H1 (cell line): ENCODE measurements at regions not wholly inside any gene's neighbourhood (a gene's known extent, or its start where the extent isn't known, plus 50 kb on each side); places are given as distances from the start of the nearest gene placed in this dataset.

Source experiments
- CTCF ChIA-PET: fragments of 300-600 bp; sonication (Branson Sonifier 250); formaldehyde crosslinking; loops from one replicate; lab custom pipeline; 2021; ENCODE audit not compliant: partially characterized antibody; lab: Charles Lee
- POLR2A ChIA-PET: fragments of 300-600 bp; sonication (Branson Sonifier 250); formaldehyde crosslinking; loops from one replicate; lab custom pipeline; 2021; ENCODE audit warnings: inconsistent platforms; ENCODE audit not compliant: partially characterized antibody; lab: Charles Lee
- DNase-seq, 2 experiments: peaks; one replicate each; pipeline versions ENCODE4 v3.0.0 to v3.0.0-alpha.2; 2010 to 2022; ENCODE audit warnings: low spot score in 2 of 2, low read depth in 1 of 2, mixed read lengths in 1 of 2
- FAIRE-seq: peaks from 2 replicates; lab custom pipeline; 2011; peaks lifted over from hg19 to GRCh38; lab: Jason Lieb, UNC
- H2AFZ ChIP-seq: 2 replicates; pipeline ENCODE4 v1.8.1; 2012; ENCODE audit warnings: low read length, inconsistent platforms
- H2AK5ac ChIP-seq: 2 replicates; pipeline ENCODE4 v1.6.1; 2013; ENCODE audit warnings: low read depth, low read length
- H2BK120ac ChIP-seq: replicated peaks from 2 replicates; pipeline ENCODE3; 2013; ENCODE audit warnings: low read depth, low read length, inconsistent platforms
- H2BK12ac ChIP-seq: 2 replicates; pipeline ENCODE4 v1.6.1; 2013; ENCODE audit warnings: low read depth, low read length
- H2BK15ac ChIP-seq: 2 replicates; pipeline ENCODE4 v1.6.1; 2013; ENCODE audit warnings: low read length
- H2BK20ac ChIP-seq: 2 replicates; pipeline ENCODE4 v1.6.1; 2013; ENCODE audit warnings: low read length
- H2BK5ac ChIP-seq: 2 replicates; pipeline ENCODE4 v1.6.1; 2013; ENCODE audit warnings: low read depth, low read length
- H3K14ac ChIP-seq: 2 replicates; pipeline ENCODE4 v1.6.1; 2013; ENCODE audit warnings: inconsistent platforms; ENCODE audit not compliant: insufficient read length
- H3K18ac ChIP-seq: 2 replicates; pipeline ENCODE4 v1.6.1; 2013; ENCODE audit warnings: low read length; ENCODE audit errors: extremely low read depth
- H3K23ac ChIP-seq: 2 replicates; pipeline ENCODE4 v1.6.1; 2013; ENCODE audit warnings: inconsistent platforms; ENCODE audit not compliant: insufficient read length
- H3K23me2 ChIP-seq: 2 replicates; pipeline ENCODE4 v1.6.1; 2013; ENCODE audit warnings: low read depth, low read length
- H3K27ac ChIP-seq: 2 replicates; pipeline ENCODE4 v1.6.1; 2011; ENCODE audit warnings: low read depth, low read length, inconsistent platforms
- H3K27me3 ChIP-seq, 4 experiments: replicated peaks in 1 of 4; 1 replicate in 1 of 4; 2 replicates in 3 of 4; pipeline versions ENCODE4 v1.6.1 to v1.8.1; 2011 to 2013; ENCODE audit warnings: low read length in 3 of 4, mild to moderate bottlenecking in 3 of 4, inconsistent platforms in 2 of 4, mixed read lengths in 2 of 4, moderate library complexity in 1 of 4; ENCODE audit not compliant: control insufficient read depth in 3 of 4, insufficient read depth in 3 of 4; ENCODE audit errors: extremely low read depth in 1 of 4
- H3K36me3 ChIP-seq, 4 experiments: 2 replicates each; pipeline versions ENCODE4 v1.6.1 to v1.8.1; 2011 to 2013; ENCODE audit warnings: mild to moderate bottlenecking in 4 of 4, low read length in 3 of 4, moderate library complexity in 2 of 4, control low read depth in 1 of 4, inconsistent platforms in 1 of 4; ENCODE audit not compliant: insufficient read depth in 4 of 4, control insufficient read depth in 2 of 4
- H3K4ac ChIP-seq: replicated peaks from 2 replicates; pipeline ENCODE3; 2013; ENCODE audit warnings: low read length, low read depth, mixed read lengths, inconsistent platforms; ENCODE audit not compliant: insufficient read length
- H3K4me1 ChIP-seq, 4 experiments: replicated peaks in 1 of 4; 1 replicate in 1 of 4; 2 replicates in 3 of 4; pipeline versions ENCODE4 v1.6.1 to v1.8.1; 2011 to 2013; ENCODE audit warnings: low read length in 3 of 4, inconsistent platforms in 2 of 4, mixed read lengths in 1 of 4; ENCODE audit not compliant: insufficient read depth in 4 of 4, control insufficient read depth in 3 of 4
- H3K4me2 ChIP-seq, 2 experiments: 2 replicates each; pipeline versions ENCODE4 v1.6.1 to v1.8.1; 2011 to 2013; ENCODE audit warnings: low read depth in 2 of 2, low read length in 2 of 2, control low read depth in 1 of 2, inconsistent platforms in 1 of 2, mild to moderate bottlenecking in 1 of 2; ENCODE audit not compliant: insufficient read depth in 1 of 2
- H3K4me3 ChIP-seq, 4 experiments: fragments of 200-600, 300-600 bp in 1 of 4; sonication (generic), shearing (Covaris generic), sonication (Bioruptor Twin) in 1 of 4; 2 replicates each; pipeline versions ENCODE4 v1.5.1 to v1.8.1; 2011 to 2016; ENCODE audit warnings: low read length in 4 of 4, low read depth in 3 of 4, control low read depth in 2 of 4, inconsistent platforms in 2 of 4, mild to moderate bottlenecking in 2 of 4, mixed read lengths in 1 of 4, moderate library complexity in 1 of 4; ENCODE audit not compliant: insufficient read depth in 2 of 4; ENCODE audit errors: extremely low read depth in 1 of 4
- H3K56ac ChIP-seq: replicated peaks from 2 replicates; pipeline ENCODE3; 2013; ENCODE audit warnings: low read depth, mild to moderate bottlenecking, mixed read lengths, low read length, inconsistent platforms; ENCODE audit not compliant: insufficient read length
- H3K79me1 ChIP-seq: 2 replicates; pipeline ENCODE4 v1.6.1; 2013; ENCODE audit warnings: low read depth, low read length, control low read depth
- H3K79me2 ChIP-seq, 2 experiments: 2 replicates each; pipeline versions ENCODE4 v1.6.1 to v1.8.1; 2012 to 2013; ENCODE audit warnings: low read length in 2 of 2, mild to moderate bottlenecking in 2 of 2, inconsistent platforms in 1 of 2; ENCODE audit not compliant: insufficient read depth in 2 of 2, control insufficient read depth in 1 of 2
- H3K9ac ChIP-seq, 4 experiments: replicated peaks in 1 of 4; 1 replicate in 1 of 4; 2 replicates in 3 of 4; pipeline versions ENCODE4 v1.6.1 to v1.8.1; 2011 to 2013; ENCODE audit warnings: low read depth in 3 of 4, low read length in 3 of 4, control low read depth in 2 of 4, mild to moderate bottlenecking in 2 of 4, moderate library complexity in 2 of 4, inconsistent platforms in 1 of 4; ENCODE audit errors: extremely low read depth in 1 of 4
- H3K9me3 ChIP-seq, 2 experiments: 2 replicates each; pipeline versions ENCODE4 v1.6.1 to v1.8.1; 2012 to 2013; ENCODE audit warnings: mild to moderate bottlenecking in 2 of 2, moderate library complexity in 2 of 2, control low read depth in 1 of 2, inconsistent platforms in 1 of 2, low read depth in 1 of 2, low read length in 1 of 2, mixed read lengths in 1 of 2; ENCODE audit not compliant: insufficient read depth in 2 of 2
- H4K20me1 ChIP-seq, 2 experiments: replicated peaks in 1 of 2; 2 replicates each; pipeline versions ENCODE3 to v1.8.1; 2011 to 2013; ENCODE audit warnings: inconsistent platforms in 2 of 2, low read length in 2 of 2, mild to moderate bottlenecking in 1 of 2; ENCODE audit not compliant: insufficient read depth in 2 of 2, control insufficient read depth in 1 of 2
- H4K5ac ChIP-seq: 2 replicates; pipeline ENCODE4 v1.6.1; 2013; ENCODE audit warnings: low read length, low read depth, mixed read lengths, inconsistent platforms; ENCODE audit not compliant: insufficient read length
- H4K8ac ChIP-seq: 2 replicates; pipeline ENCODE4 v1.8.0; 2013; ENCODE audit warnings: mild to moderate bottlenecking, moderate library complexity, low read length, inconsistent platforms; ENCODE audit not compliant: insufficient read depth; ENCODE audit errors: extremely low read depth
- H4K91ac ChIP-seq: replicated peaks from 2 replicates; pipeline ENCODE3; 2013; ENCODE audit warnings: low read length, mixed read lengths, inconsistent platforms; ENCODE audit not compliant: insufficient read length
- EP300 ChIP-seq, 2 experiments: IDR thresholded peaks; 1 replicate in 1 of 2; 2 replicates in 1 of 2; pipeline ENCODE4 v1.6.1; 2011 to 2012; ENCODE audit warnings: low read depth in 2 of 2, low read length in 2 of 2, mild to moderate bottlenecking in 2 of 2, borderline replicate concordance in 1 of 2, inconsistent platforms in 1 of 2, moderate library complexity in 1 of 2
- WGBS, 2 experiments: shearing (Covaris generic) in 1 of 2; methylation state at CpG; one replicate each; pipeline versions ENCODE4 v1.1.6 to v1.1.7; 2013 to 2015; ENCODE audit warnings: low lambda C conversion rate in 2 of 2, mixed read lengths in 2 of 2, inconsistent platforms in 1 of 2, low coverage in 1 of 2, missing lambda C conversion rate in 1 of 2; ENCODE audit not compliant: insufficient replicate concordance in 2 of 2, insufficient coverage in 1 of 2, insufficient read length in 1 of 2; ENCODE audit errors: extremely low coverage in 1 of 2, missing lambda C conversion rate in 1 of 2; 5-methylcytosine and 5-hydroxymethylcytosine counted together

- no peak overlapping the region for H2BK12ac ChIP-seq
- no peaks in the 10 kb centered on the region for H4K20me1 ChIP-seq
- no peak overlapping the region for H3K27ac ChIP-seq
- no peak overlapping the region for H2BK15ac ChIP-seq
- no peak overlapping the region for H3K56ac ChIP-seq
- no peak overlapping the region for H3K4ac ChIP-seq
- H3K23ac ChIP-seq, result no peak overlapping the region
- H4K91ac ChIP-seq, result no peak overlapping the region
- H2BK120ac ChIP-seq, result no peak overlapping the region
- H3K4me1 ChIP-seq, result no peaks in the 10 kb centered on the region
- no peaks in the 10 kb centered on the region; the same call in 1 of the 2 replicates for H3K23me2 ChIP-seq
- no peak overlapping the region for H2BK20ac ChIP-seq
- H2AK5ac ChIP-seq, result no peak overlapping the region
- no peak overlapping the region for H2AFZ ChIP-seq
- DNase-seq (no peak), FAIRE-seq (no peak)
- no peak overlapping the region for H4K8ac ChIP-seq
- H3K79me1 ChIP-seq, result no peaks in the 10 kb centered on the region
- CTCF ChIA-PET, result interaction anchor here (1.2 kb wide), 1 partner anchor 32 kb away, joined by 3 read pairs; no protein-coding TSS in a partner anchor
- H3K14ac ChIP-seq, result no peak overlapping the region
- no peaks in the 10 kb centered on the region for H3K79me2 ChIP-seq
- H3K18ac ChIP-seq, result no peak overlapping the region
- no peak overlapping the region for H3K9ac ChIP-seq
- WGBS, 2 experiments, result 83% methylated on average over 6 of the region's 6 CpGs; no CpG with 5 or more reads in 1 of the 2 experiments
- H3K4me3 ChIP-seq, result no peak overlapping the region
- no peak overlapping the region for H2BK5ac ChIP-seq
- no peak overlapping the region for H4K5ac ChIP-seq
- H3K9me3 ChIP-seq, result no peaks in the 10 kb centered on the region
- H3K36me3 ChIP-seq, result no peaks in the 10 kb centered on the region
- H3K27me3 ChIP-seq, result no peaks in the 10 kb centered on the region
- H3K4me2 ChIP-seq, result no peak overlapping the region
- POLR2A ChIA-PET, result no interaction called here
- TF ChIP-seq EP300 (IDR thresholded peaks at IDR 0.05; ENCODE audit: borderline replicate concordance in 1 of 2, low read depth in 2 of 2, low read length in 2 of 2), result no peak
These were observed 486.4 kb downstream of the BCL11B start for GRCh38 chr14:98785578-98785977.
